Small intestine (tissue), 7 donors: ENCODE measurements at regions not wholly inside any gene's neighbourhood (a gene's known extent, or its start where the extent isn't known, plus 50 kb on each side); places are given as distances from the start of the nearest gene placed in this dataset.

Source experiments
- DNase-seq, 2 donors: peaks; one replicate each; pipeline versions ENCODE4 v3.0.0 to v3.0.0-alpha.2; 2013
- FAIRE-seq: peaks from 2 replicates; lab custom pipeline; 2012; peaks lifted over from hg19 to GRCh38; lab: Jason Lieb, UNC
- H3K27ac ChIP-seq, 3 donors: one replicate each; pipeline ENCODE4 v1.5.1; 2013; ENCODE audit warnings: low read length in 2 of 3, mild to moderate bottlenecking in 2 of 3, control low read depth in 1 of 3, inconsistent platforms in 1 of 3, low read depth in 1 of 3, moderate library complexity in 1 of 3
- H3K27me3 ChIP-seq, 3 donors: one replicate each; pipeline ENCODE4 v1.6.1; 2013; ENCODE audit warnings: low read length in 3 of 3, inconsistent platforms in 1 of 3; ENCODE audit not compliant: control insufficient read depth in 3 of 3, insufficient read depth in 3 of 3
- H3K36me3 ChIP-seq, 3 donors: one replicate each; pipeline ENCODE4 v1.6.1; 2013; ENCODE audit warnings: low read length in 3 of 3, inconsistent platforms in 1 of 3, low read depth in 1 of 3, mild to moderate bottlenecking in 1 of 3, moderate library complexity in 1 of 3; ENCODE audit not compliant: control insufficient read depth in 3 of 3, insufficient read depth in 2 of 3
- H3K4me1 ChIP-seq, 3 donors: one replicate each; pipeline ENCODE4 v1.6.1; 2013; ENCODE audit warnings: low read length in 2 of 3, inconsistent platforms in 1 of 3, low read depth in 1 of 3, mild to moderate bottlenecking in 1 of 3, moderate library complexity in 1 of 3; ENCODE audit not compliant: control insufficient read depth in 3 of 3, insufficient read depth in 2 of 3
- H3K4me3 ChIP-seq, 3 donors: one replicate each; pipeline ENCODE4 v1.5.1; 2013; ENCODE audit warnings: low read length in 3 of 3, control low read depth in 1 of 3, inconsistent platforms in 1 of 3, low read depth in 1 of 3, mild to moderate bottlenecking in 1 of 3, moderate library complexity in 1 of 3
- H3K9me3 ChIP-seq, 2 donors: one replicate each; pipeline ENCODE4 v1.6.1; 2013; ENCODE audit warnings: low read depth in 1 of 2, low read length in 1 of 2; ENCODE audit not compliant: control insufficient read depth in 2 of 2, insufficient read depth in 1 of 2
- WGBS, 3 donors: extraction: QIAGEN DNeasy Blood & Tissue Kit; methylation state at CpG; one replicate each; pipeline ENCODE4 v1.1.7; 2013; 5-methylcytosine and 5-hydroxymethylcytosine counted together
- donor health status: healthy with polysubstance abuse.
- donor health status: control.
- donor health status: control.
- donor health status: Bipolar disorder and iron deficiency.
- donor health status: healthy.

DNA sequence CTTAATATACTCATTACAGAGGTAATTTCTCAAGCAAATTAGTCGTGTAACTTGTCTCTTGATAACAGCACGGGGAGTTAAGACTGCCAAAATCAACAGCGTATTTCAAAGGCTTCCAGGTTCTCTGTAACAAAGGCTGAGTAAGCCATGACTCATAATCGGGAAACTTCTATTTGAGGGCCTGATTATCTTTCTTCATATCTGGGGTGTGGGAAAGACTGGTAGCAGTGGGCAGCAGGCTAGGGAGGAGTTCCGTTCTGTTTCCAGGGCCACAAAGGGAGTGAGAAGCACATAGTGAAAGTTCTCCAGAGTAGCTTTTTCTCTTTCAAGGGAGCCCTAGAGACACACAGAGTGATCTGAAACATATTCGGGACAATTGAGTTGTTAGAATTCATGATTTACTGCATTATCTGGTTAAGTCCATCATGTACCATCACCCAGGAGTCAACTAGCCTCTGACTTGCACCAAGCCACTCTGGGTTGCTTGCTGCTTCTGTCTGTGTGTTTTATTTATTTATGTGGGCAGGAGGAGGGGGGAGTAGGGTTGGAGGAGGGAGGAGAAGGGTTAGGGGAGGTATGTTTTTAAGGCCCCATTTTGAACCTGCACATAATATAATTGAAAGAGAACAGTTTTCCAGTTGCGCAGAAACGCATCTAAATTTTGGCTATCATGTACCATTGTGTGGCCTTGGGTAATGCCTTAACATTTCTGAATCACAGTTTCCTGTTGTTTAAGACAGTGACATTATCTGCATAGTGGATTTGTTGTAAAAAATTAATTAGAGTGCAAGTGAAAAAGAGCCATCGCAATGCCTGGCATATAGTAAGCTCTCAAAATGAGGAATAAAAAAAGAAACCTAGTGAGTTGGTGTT, 80.5 kb upstream of the ITPRID2 start:
- H3K4me3 ChIP-seq, result no peak overlapping the region
- FAIRE-seq (no peak), DNase-seq (peak; percentile 59 to 86)
- H3K36me3 ChIP-seq, result no peaks in the 10 kb centered on the region
- H3K9me3 ChIP-seq, result no peaks in the 10 kb centered on the region
- H3K27ac ChIP-seq, result peak overlapping the region in 1 of 3 donors; percentile 74
- no peaks in the 10 kb centered on the region for H3K27me3 ChIP-seq
- peaks cover 3 to 8% (median 6%) of the 10 kb centered on the region in 3 donors for H3K4me1 ChIP-seq
- 33 to 50% (median 38%) methylated on average over 9 of the region's 9 CpGs for WGBS, 3 donors

DNA sequence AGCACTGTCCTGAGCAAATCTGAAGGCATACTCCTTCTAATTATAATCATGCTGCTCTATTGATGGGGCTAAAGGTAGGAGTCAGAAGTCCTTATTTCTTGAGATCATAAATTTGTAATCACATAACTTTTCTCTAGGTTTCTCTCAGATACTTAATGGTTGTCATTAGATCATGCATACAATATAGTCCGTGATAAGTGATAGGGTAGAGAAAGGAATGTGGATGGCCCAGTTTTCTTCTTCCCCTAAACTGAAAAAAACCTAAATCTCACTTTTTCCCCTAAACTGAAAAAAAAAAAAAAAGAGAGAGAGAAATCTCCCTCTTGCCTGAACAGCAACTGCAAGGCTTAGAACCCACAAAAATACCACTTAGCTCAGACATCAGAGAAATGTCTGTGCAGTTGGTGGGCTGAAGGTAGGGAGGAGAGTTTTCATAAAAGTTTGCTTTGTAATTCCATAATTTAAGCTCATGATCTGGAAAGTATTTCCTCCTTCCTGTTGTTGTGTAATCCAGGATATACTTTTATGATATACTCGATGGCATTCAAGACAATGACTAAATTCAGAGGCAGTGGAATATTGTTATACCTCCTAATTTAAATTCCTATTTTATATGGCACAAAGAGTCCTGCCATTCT, 79.3 kb upstream of the ITPRID2 start:
- FAIRE-seq (no peak), DNase-seq (peak; percentile 18 to 27)
- 15 to 46% (median 21%) methylated on average over 2 of the region's 2 CpGs for WGBS, 3 donors
- no peak overlapping the region for H3K4me3 ChIP-seq
- H3K9me3 ChIP-seq, result no peaks in the 10 kb centered on the region
- H3K27ac ChIP-seq, result peak overlapping the region in 1 of 3 donors; percentile 58
- no peaks in the 10 kb centered on the region for H3K36me3 ChIP-seq
- peaks cover 3 to 8% (median 6%) of the 10 kb centered on the region in 3 donors for H3K4me1 ChIP-seq
- H3K27me3 ChIP-seq, result no peaks in the 10 kb centered on the region

GRCh38 chr2:181814057-181814491, 77.5 kb upstream of the ITPRID2 start:
- Histone ChIP-seq H3K4me1 (peaks cover 3 to 8% (median 4%) of the 10 kb centered on the region in 3 donors), H3K9me3 (no peaks in the 10 kb centered on the region), H3K27ac (peak overlapping the region in 1 of 3 donors; percentile 63), H3K4me3 (no peak overlapping the region), H3K27me3 (no peaks in the 10 kb centered on the region), H3K36me3 (no peaks in the 10 kb centered on the region)
- DNase-seq (peak in 1 of 2 donors; percentile 35), FAIRE-seq (no peak)
- WGBS, 3 donors, result 62 to 87% (median 83%) methylated on average over 3 of the region's 3 CpGs

GRCh38 chr2:181817509-181817908, 74.0 kb upstream of the ITPRID2 start:
- no peaks in the 10 kb centered on the region for H3K27me3 ChIP-seq

GRCh38 chr2:181818058-181818680, 73.4 kb upstream of the ITPRID2 start:
- WGBS, 3 donors, result 88 to 97% (median 91%) methylated on average over 1 of the region's 1 CpG
- FAIRE-seq, result no peak
- H3K9me3 ChIP-seq, result no peaks in the 10 kb centered on the region
- no peaks in the 10 kb centered on the region for H3K36me3 ChIP-seq
- H3K27me3 ChIP-seq, result no peaks in the 10 kb centered on the region
- no peak for DNase-seq
- no peak overlapping the region for H3K4me3 ChIP-seq
- peaks cover 0 to 4% (median 0%) of the 10 kb centered on the region in 3 donors for H3K4me1 ChIP-seq
- no peak overlapping the region for H3K27ac ChIP-seq

More at GRCh38 chr2:181817509-181817908, 74.0 kb upstream of the ITPRID2 start:
- Histone ChIP-seq H3K36me3 (no peaks in the 10 kb centered on the region), H3K4me1 (peaks cover 0 to 4% (median 0%) of the 10 kb centered on the region in 3 donors), H3K27ac (no peak overlapping the region), H3K9me3 (no peaks in the 10 kb centered on the region), H3K4me3 (no peak overlapping the region)
- FAIRE-seq (no peak), DNase-seq (no peak)

- Histone ChIP-seq H3K27ac (no peak overlapping the region), H3K4me1 (peaks cover 0 to 4% (median 0%) of the 10 kb centered on the region in 3 donors), H3K27me3 (no peaks in the 10 kb centered on the region), H3K4me3 (no peak overlapping the region), H3K36me3 (no peaks in the 10 kb centered on the region), H3K9me3 (no peaks in the 10 kb centered on the region)
- WGBS, 3 donors, result 92 to 100% (median 97%) methylated on average over 1 of the region's 1 CpG
- FAIRE-seq (no peak), DNase-seq (no peak)
Observed at GRCh38 chr2:181818840-181819239, 72.7 kb upstream of the ITPRID2 start.

GRCh38 chr2:181821049-181821448, 70.5 kb upstream of the ITPRID2 start:
- Histone ChIP-seq H3K36me3 (no peaks in the 10 kb centered on the region), H3K4me1 (no peaks in the 10 kb centered on the region), H3K9me3 (no peaks in the 10 kb centered on the region), H3K4me3 (no peak overlapping the region), H3K27me3 (no peaks in the 10 kb centered on the region), H3K27ac (no peak overlapping the region)
- no peak for FAIRE-seq
- DNase-seq, result no peak
- 49 to 71% (median 57%) methylated on average over 2 of the region's 2 CpGs for WGBS, 3 donors

DNA sequence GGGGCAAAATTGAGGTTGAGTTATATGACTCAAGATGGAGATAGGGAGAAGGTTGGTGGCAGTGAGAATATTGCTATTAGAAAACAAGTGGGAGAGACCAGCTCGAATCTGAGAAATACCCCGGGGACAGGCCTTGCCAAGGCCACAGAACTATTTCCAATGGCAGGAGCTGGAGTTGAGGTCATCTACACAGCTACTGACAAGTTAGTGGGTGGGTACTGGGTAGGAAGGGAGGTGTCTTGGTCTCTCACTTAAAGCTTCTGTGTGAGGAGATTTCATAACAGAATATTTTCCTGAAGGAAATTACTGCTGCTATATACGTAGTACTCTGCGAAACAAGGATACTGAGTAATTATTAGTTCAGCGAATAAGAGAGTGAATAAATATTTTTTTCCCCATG, 69.4 kb upstream of the ITPRID2 start:
- 86 to 93% (median 91%) methylated on average over 5 of the region's 5 CpGs for WGBS, 3 donors
- no peak for FAIRE-seq
- no peaks in the 10 kb centered on the region for H3K27me3 ChIP-seq
- DNase-seq, result no peak
- H3K36me3 ChIP-seq, result no peaks in the 10 kb centered on the region
- no peak overlapping the region for H3K4me3 ChIP-seq
- H3K4me1 ChIP-seq, result no peaks in the 10 kb centered on the region
- H3K27ac ChIP-seq, result no peak overlapping the region
- no peaks in the 10 kb centered on the region for H3K9me3 ChIP-seq
